ENCODE measurements at regions not wholly inside any gene's neighbourhood (a gene's known extent, or its start where the extent isn't known, plus 50 kb on each side); places are given as distances from the start of the nearest gene placed in this dataset.

DNA sequence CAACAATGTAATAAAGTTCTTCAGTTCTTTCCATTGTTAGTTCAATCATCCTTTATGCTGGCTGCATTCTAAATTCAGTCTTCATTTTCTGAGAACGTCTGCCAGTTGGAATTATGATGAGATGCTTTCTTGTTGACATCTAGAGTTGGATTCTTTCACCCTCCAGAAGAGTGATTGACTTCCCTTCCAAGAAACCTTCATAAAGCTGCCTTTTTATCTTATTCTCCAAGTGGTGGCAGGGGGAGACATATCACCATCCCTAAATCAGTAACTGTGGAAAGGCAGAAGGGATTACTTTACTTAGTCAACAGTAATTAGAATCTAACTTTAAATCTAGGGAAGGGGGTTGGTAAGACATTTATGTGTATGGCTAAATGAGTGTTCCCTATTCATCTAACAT is 86.8 kb upstream of the GULP1 start:
- no peaks in the 10 kb centered on the region for H3K36me3 ChIP-seq (ENCODE audit: control insufficient read depth in 4 of 4, insufficient read depth in 4 of 4, low read length in 4 of 4)

DNA sequence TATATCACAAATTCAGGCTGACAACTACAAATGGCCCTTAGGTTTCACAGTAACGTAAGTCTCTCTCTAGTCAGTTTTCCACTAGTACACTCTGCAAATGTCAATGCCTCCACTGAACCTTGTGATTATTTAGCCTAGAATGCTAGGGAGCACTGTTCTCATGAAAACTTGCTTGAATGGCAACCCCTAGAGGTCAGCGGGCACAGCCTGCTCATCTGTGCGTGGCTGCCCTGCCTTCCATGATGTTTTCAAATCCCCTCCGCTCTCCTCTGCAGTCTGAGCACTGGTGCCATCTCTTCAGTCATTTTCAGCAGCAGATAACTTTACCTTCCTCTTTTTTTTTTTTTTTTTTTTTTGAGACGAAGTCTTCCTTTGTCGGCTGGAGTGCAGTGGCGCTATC is 84.1 kb upstream of the GULP1 start:
- H3K4me3 ChIP-seq = no peak overlapping the region
- no peak overlapping the region for H3K27ac ChIP-seq (ENCODE audit: low read depth in 1 of 2, low read length in 1 of 2)
- no peaks in the 10 kb centered on the region for H3K27me3 ChIP-seq (ENCODE audit: control insufficient read depth in 3 of 3, insufficient read depth in 3 of 3, low read length in 2 of 3)
- H3K9ac ChIP-seq (ENCODE audit: insufficient read depth in 1 of 2, low read length in 2 of 2) = no peak overlapping the region
- no peaks in the 10 kb centered on the region for H3K9me3 ChIP-seq (ENCODE audit: control insufficient read depth in 4 of 4, insufficient read depth in 3 of 4, low read length in 3 of 4)
- DNase-seq (no peak), ATAC-seq (ENCODE audit: insufficient read depth, low FRiP score) (no peak)
- H3K36me3 ChIP-seq (ENCODE audit: control insufficient read depth in 4 of 4, insufficient read depth in 4 of 4, low read length in 4 of 4) = no peaks in the 10 kb centered on the region
- no peaks in the 10 kb centered on the region for H3K4me1 ChIP-seq (ENCODE audit: control insufficient read depth in 5 of 5, insufficient read depth in 5 of 5, low read length in 5 of 5)
- TF ChIP-seq, protein P1, sequence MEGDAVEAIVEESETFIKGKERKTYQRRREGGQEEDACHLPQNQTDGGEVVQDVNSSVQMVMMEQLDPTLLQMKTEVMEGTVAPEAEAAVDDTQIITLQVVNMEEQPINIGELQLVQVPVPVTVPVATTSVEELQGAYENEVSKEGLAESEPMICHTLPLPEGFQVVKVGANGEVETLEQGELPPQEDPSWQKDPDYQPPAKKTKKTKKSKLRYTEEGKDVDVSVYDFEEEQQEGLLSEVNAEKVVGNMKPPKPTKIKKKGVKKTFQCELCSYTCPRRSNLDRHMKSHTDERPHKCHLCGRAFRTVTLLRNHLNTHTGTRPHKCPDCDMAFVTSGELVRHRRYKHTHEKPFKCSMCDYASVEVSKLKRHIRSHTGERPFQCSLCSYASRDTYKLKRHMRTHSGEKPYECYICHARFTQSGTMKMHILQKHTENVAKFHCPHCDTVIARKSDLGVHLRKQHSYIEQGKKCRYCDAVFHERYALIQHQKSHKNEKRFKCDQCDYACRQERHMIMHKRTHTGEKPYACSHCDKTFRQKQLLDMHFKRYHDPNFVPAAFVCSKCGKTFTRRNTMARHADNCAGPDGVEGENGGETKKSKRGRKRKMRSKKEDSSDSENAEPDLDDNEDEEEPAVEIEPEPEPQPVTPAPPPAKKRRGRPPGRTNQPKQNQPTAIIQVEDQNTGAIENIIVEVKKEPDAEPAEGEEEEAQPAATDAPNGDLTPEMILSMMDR (IDR thresholded peaks at IDR 0.05; ENCODE audit: control extremely low read depth, extremely low read depth) = no peak
- WGBS, 2 donors = 93 to 95% methylated on average over 7 of the region's 7 CpGs

More for the DNA sequence above, 86.8 kb upstream of the GULP1 start:
- H3K9ac ChIP-seq (ENCODE audit: insufficient read depth in 1 of 2, low read length in 2 of 2) = no peak overlapping the region
- no peak overlapping the region for H3K27ac ChIP-seq (ENCODE audit: low read depth in 1 of 2, low read length in 1 of 2)
- H3K9me3 ChIP-seq (ENCODE audit: control insufficient read depth in 4 of 4, insufficient read depth in 3 of 4, low read length in 3 of 4) = no peaks in the 10 kb centered on the region
- WGBS, 2 donors = 54 to 55% methylated on average over 1 of the region's 1 CpG
- TF ChIP-seq, protein P1 (IDR thresholded peaks at IDR 0.05; ENCODE audit: control extremely low read depth, extremely low read depth) = no peak
- no peak overlapping the region for H3K4me3 ChIP-seq
- no peaks in the 10 kb centered on the region for H3K27me3 ChIP-seq (ENCODE audit: control insufficient read depth in 3 of 3, insufficient read depth in 3 of 3, low read length in 2 of 3)
- ATAC-seq (ENCODE audit: insufficient read depth, low FRiP score) = no peak
- H3K4me1 ChIP-seq (ENCODE audit: control insufficient read depth in 5 of 5, insufficient read depth in 5 of 5, low read length in 5 of 5) = no peaks in the 10 kb centered on the region
- peak in 1 of 3 donors; percentile 10 for DNase-seq

DNA sequence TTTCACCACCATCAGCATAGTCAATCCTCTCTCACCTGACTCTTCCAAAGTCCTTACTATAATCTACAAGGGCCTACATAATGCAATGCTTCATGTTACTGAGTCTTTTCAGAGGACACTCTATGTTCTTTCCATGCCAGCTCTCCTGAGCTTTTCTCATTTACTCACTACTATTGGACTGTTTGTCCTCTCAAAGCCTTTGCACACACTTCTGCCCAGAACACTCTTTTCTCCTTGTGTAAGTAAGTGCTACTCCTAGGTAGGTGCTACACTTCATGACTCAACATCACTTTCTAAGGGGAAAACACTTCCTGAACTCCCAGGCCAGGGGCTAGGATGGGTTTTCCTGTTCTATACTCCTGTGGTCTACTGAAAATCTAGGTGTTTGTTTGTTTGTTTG is 82.5 kb upstream of the GULP1 start:
- TF ChIP-seq, protein P1 (IDR thresholded peaks at IDR 0.05; ENCODE audit: control extremely low read depth, extremely low read depth) = no peak
- DNase-seq = no peak
- no peaks in the 10 kb centered on the region for H3K27me3 ChIP-seq (ENCODE audit: control insufficient read depth in 3 of 3, insufficient read depth in 3 of 3, low read length in 2 of 3)

DNA sequence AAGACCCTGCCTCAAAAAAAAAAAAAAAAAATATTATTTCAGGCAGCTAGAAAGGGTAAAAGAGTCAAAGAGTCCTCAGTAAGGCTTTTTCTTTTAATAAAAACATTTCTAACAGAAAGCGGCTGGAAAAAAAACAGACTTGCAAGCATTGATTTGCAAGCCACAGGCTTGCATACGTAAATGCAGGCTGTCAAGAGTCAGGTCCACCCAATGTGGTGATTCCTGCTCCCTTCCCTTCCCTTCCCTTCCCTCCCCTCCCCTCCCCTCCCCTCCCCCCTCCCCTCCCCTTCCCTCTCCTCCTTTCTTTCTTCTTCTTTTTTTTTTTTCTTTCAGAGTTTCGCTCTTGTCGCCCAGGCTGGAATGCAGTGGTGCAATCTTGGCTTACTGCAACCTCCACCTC is 74.4 kb upstream of the GULP1 start:
- Histone ChIP-seq H3K9ac (ENCODE audit: insufficient read depth in 1 of 2, low read length in 2 of 2) (no peak overlapping the region), H3K36me3 (ENCODE audit: control insufficient read depth in 4 of 4, insufficient read depth in 4 of 4, low read length in 4 of 4) (no peaks in the 10 kb centered on the region), H3K27me3 (ENCODE audit: control insufficient read depth in 3 of 3, insufficient read depth in 3 of 3, low read length in 2 of 3) (no peaks in the 10 kb centered on the region), H3K4me3 (no peak overlapping the region), H3K27ac (ENCODE audit: low read depth in 1 of 2, low read length in 1 of 2) (no peak overlapping the region), H3K4me1 (ENCODE audit: control insufficient read depth in 5 of 5, insufficient read depth in 5 of 5, low read length in 5 of 5) (peaks cover 0 to 1% (median 0%) of the 10 kb centered on the region in 5 donors), H3K9me3 (ENCODE audit: control insufficient read depth in 4 of 4, insufficient read depth in 3 of 4, low read length in 3 of 4) (no peaks in the 10 kb centered on the region)
- TF ChIP-seq, protein P1 (IDR thresholded peaks at IDR 0.05; ENCODE audit: control extremely low read depth, extremely low read depth) = no peak
- DNase-seq = no peak
- 95 to 97% methylated on average over 3 to 4 of the region's 4 CpGs for WGBS, 2 donors
- ATAC-seq (ENCODE audit: insufficient read depth, low FRiP score) = no peak

More for the DNA sequence above, 82.5 kb upstream of the GULP1 start:
- Histone ChIP-seq H3K4me3 (no peak overlapping the region), H3K27ac (ENCODE audit: low read depth in 1 of 2, low read length in 1 of 2) (no peak overlapping the region), H3K9ac (ENCODE audit: insufficient read depth in 1 of 2, low read length in 2 of 2) (no peak overlapping the region), H3K36me3 (ENCODE audit: control insufficient read depth in 4 of 4, insufficient read depth in 4 of 4, low read length in 4 of 4) (no peaks in the 10 kb centered on the region), H3K4me1 (ENCODE audit: control insufficient read depth in 5 of 5, insufficient read depth in 5 of 5, low read length in 5 of 5) (no peaks in the 10 kb centered on the region), H3K9me3 (ENCODE audit: control insufficient read depth in 4 of 4, insufficient read depth in 3 of 4, low read length in 3 of 4) (no peaks in the 10 kb centered on the region)
- no peak for ATAC-seq (ENCODE audit: insufficient read depth, low FRiP score)

Data from lung (tissue), 11 donors.